ENCODE measurements at regions not wholly inside any gene's neighbourhood (a gene's known extent, or its start where the extent isn't known, plus 50 kb on each side); places are given as distances from the start of the nearest gene placed in this dataset.

GRCh38 chr5:7324919-7325318 is 71.0 kb upstream of the ADCY2 start:
- no peak for ATAC-seq (ENCODE audit: low read depth)
- Histone ChIP-seq H3K79me2 (ENCODE audit: control insufficient read depth, insufficient read depth, low read length) (no peaks in the 10 kb centered on the region), H3K36me3 (replicated peaks in 1 of 2; ENCODE audit: control extremely low read depth in 1 of 2, control insufficient read depth in 1 of 2, extremely low read depth in 1 of 2, insufficient read depth in 2 of 2, low read length in 1 of 2) (no peaks in the 10 kb centered on the region), H4K20me1 (ENCODE audit: control insufficient read depth, insufficient read depth, low read length, poor library complexity, severe bottlenecking) (no peaks in the 10 kb centered on the region), H3K9ac (ENCODE audit: low read length) (no peak overlapping the region), H3K4me1 (ENCODE audit: control insufficient read depth in 2 of 2, insufficient read depth in 2 of 2, low read length in 2 of 2) (no peaks in the 10 kb centered on the region), H3K4me3 (ENCODE audit: control extremely low read depth in 1 of 5, extremely low read depth in 1 of 5, insufficient read depth in 1 of 5, low read depth in 2 of 5, low read length in 4 of 5) (no peak overlapping the region), H2AFZ (ENCODE audit: insufficient read depth, low read depth, low read length, poor library complexity, severe bottlenecking) (no peak overlapping the region), H3K27me3 (replicated peaks in 1 of 4; ENCODE audit: control extremely low read depth in 1 of 4, control insufficient read depth in 3 of 4, insufficient read depth in 4 of 4, low read length in 3 of 4) (no peaks in the 10 kb centered on the region), H3K4me2 (replicated peaks; ENCODE audit: low read depth, low read length, poor library complexity, severe bottlenecking) (no peak overlapping the region), H3K9me3 (ENCODE audit: control extremely low read depth in 1 of 3, control insufficient read depth in 2 of 3, insufficient read depth in 1 of 3, low read length in 2 of 3) (peaks cover 0 to 4% (median 0%) of the 10 kb centered on the region in 3 donors), H3K27ac (ENCODE audit: low read length in 2 of 2) (no peak overlapping the region)
- Mint-ChIP-seq H3K27me3 (no peaks in the 10 kb centered on the region), H3K27ac (no peak overlapping the region), H3K4me3 (no peak overlapping the region), H3K9me3 (ENCODE audit: insufficient read depth) (no peaks in the 10 kb centered on the region), H3K4me1 (no peaks in the 10 kb centered on the region)
- ChIA-PET CTCF (no interaction called here), POLR2A (no interaction called here)
- intact Hi-C loops (cut with micrococcal nuclease), result no loop called here
- DNase-seq, result no peak
- no CpG with 5 or more reads among the region's 4 CpGs for WGBS (ENCODE audit: insufficient coverage)
- no peak for TF ChIP-seq CTCF (IDR thresholded peaks at IDR 0.05)

- no peaks in the 10 kb centered on the region for H3K36me3 ChIP-seq (replicated peaks in 1 of 2; ENCODE audit: control extremely low read depth in 1 of 2, control insufficient read depth in 1 of 2, extremely low read depth in 1 of 2, insufficient read depth in 2 of 2, low read length in 1 of 2)
- H3K27ac ChIP-seq (ENCODE audit: low read length in 2 of 2), result no peak overlapping the region
- H3K9me3 ChIP-seq (ENCODE audit: control extremely low read depth in 1 of 3, control insufficient read depth in 2 of 3, insufficient read depth in 1 of 3, low read length in 2 of 3), result peaks cover 0 to 4% (median 0%) of the 10 kb centered on the region in 3 donors
- no peaks in the 10 kb centered on the region for H3K4me1 ChIP-seq (ENCODE audit: control insufficient read depth in 2 of 2, insufficient read depth in 2 of 2, low read length in 2 of 2)
- no peaks in the 10 kb centered on the region for H4K20me1 ChIP-seq (ENCODE audit: control insufficient read depth, insufficient read depth, low read length, poor library complexity, severe bottlenecking)
- no peaks in the 10 kb centered on the region for H3K4me1 Mint-ChIP-seq
- TF ChIP-seq CTCF (IDR thresholded peaks at IDR 0.05) (no peak), EZH2 (IDR thresholded peaks at IDR 0.05; ENCODE audit: borderline replicate concordance, insufficient read depth, low read depth, low read length, poor library complexity, severe bottlenecking) (no peak)
- no peaks in the 10 kb centered on the region for H3K27me3 Mint-ChIP-seq
- no peaks in the 10 kb centered on the region for H3K9me3 Mint-ChIP-seq (ENCODE audit: insufficient read depth)
- no peaks in the 10 kb centered on the region for H3K79me2 ChIP-seq (ENCODE audit: control insufficient read depth, insufficient read depth, low read length)
- H3K27ac Mint-ChIP-seq, result no peak overlapping the region
- intact Hi-C loops (cut with micrococcal nuclease), result no loop called here
- no peak overlapping the region for H3K4me2 ChIP-seq (replicated peaks; ENCODE audit: low read depth, low read length, poor library complexity, severe bottlenecking)
- no peak overlapping the region for H3K9ac ChIP-seq (ENCODE audit: low read length)
- no peak overlapping the region for H3K4me3 ChIP-seq (ENCODE audit: control extremely low read depth in 1 of 5, extremely low read depth in 1 of 5, insufficient read depth in 1 of 5, low read depth in 2 of 5, low read length in 4 of 5)
- no peak overlapping the region for H3K4me3 Mint-ChIP-seq
- no peak overlapping the region for H2AFZ ChIP-seq (ENCODE audit: insufficient read depth, low read depth, low read length, poor library complexity, severe bottlenecking)
- no peaks in the 10 kb centered on the region for H3K27me3 ChIP-seq (replicated peaks in 1 of 4; ENCODE audit: control extremely low read depth in 1 of 4, control insufficient read depth in 3 of 4, insufficient read depth in 4 of 4, low read length in 3 of 4)
- WGBS (ENCODE audit: insufficient coverage), result 70% methylated on average over 5 of the region's 8 CpGs
- DNase-seq (no peak), ATAC-seq (ENCODE audit: low read depth) (no peak)
- ChIA-PET CTCF (no interaction called here), POLR2A (no interaction called here)
Measured at GRCh38 chr5:7325975-7326913, 69.7 kb upstream of the ADCY2 start.
